ENCODE measurements at regions not wholly inside any gene's neighbourhood (a gene's known extent, or its start where the extent isn't known, plus 50 kb on each side); places are given as distances from the start of the nearest gene placed in this dataset.

DNA sequence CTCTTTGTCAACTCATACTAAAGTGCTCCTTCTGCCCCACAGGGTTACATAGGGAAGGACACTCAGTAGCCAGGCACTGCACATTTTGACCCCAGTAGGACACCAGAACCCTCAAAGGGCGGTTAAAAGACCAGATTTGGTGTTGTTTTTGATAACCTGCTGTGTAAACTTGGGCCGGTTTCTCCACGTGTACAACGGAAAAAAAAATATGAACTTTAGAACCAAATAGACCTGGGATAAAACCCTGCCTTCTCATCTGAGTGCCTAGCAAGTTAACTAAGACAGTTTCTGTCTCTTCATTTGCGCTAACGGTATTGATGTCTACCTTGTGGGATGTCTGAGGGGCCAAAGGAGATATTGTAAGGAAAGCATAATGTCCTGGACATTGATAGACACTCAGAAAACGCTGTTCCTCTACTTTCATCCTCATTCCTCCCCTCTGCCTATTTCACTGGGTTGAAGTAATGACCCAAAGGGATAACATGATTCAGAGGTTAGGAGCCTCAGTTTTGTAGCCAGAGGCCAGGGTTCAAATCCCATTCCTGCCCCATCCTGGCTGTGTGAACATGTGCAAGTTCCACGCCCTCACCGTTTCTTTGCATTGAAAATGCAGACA, 155.9 kb upstream of the LPP start:
- peaks cover 33% of the 10 kb centered on the region for H3K4me1 ChIP-seq
- intact Hi-C loops (cut with micrococcal nuclease; ENCODE audit: unreplicated experiment): no loop called here
- H3K4me3 ChIP-seq (ENCODE audit: low read depth, low read length): no peak overlapping the region
- no peaks in the 10 kb centered on the region for H3K27me3 ChIP-seq (replicated peaks; ENCODE audit: control insufficient read depth, insufficient read depth, low read length)
- Mint-ChIP-seq H3K4me1 (ENCODE audit: low read depth, unreplicated experiment) (peaks cover 35% of the 10 kb centered on the region), H3K27ac (ENCODE audit: unreplicated experiment) (no peak overlapping the region), H3K4me3 (ENCODE audit: unreplicated experiment) (no peak overlapping the region), H3K27me3 (ENCODE audit: insufficient read depth, unreplicated experiment) (no peaks in the 10 kb centered on the region), H3K36me3 (ENCODE audit: insufficient read depth, unreplicated experiment) (no peaks in the 10 kb centered on the region), H3K9me3 (ENCODE audit: unreplicated experiment) (no peaks in the 10 kb centered on the region)
- ChIA-PET CTCF (no interaction called here), POLR2A (no interaction called here)
- BruUV-seq (replicated peaks): no TSS peak
- peak; percentile 45 to 46 for DNase-seq
- H3K9me3 ChIP-seq: no peaks in the 10 kb centered on the region
- no peaks in the 10 kb centered on the region for H3K36me3 ChIP-seq (ENCODE audit: control insufficient read depth, insufficient read depth, low read length)
- TF ChIP-seq, protein P1, sequence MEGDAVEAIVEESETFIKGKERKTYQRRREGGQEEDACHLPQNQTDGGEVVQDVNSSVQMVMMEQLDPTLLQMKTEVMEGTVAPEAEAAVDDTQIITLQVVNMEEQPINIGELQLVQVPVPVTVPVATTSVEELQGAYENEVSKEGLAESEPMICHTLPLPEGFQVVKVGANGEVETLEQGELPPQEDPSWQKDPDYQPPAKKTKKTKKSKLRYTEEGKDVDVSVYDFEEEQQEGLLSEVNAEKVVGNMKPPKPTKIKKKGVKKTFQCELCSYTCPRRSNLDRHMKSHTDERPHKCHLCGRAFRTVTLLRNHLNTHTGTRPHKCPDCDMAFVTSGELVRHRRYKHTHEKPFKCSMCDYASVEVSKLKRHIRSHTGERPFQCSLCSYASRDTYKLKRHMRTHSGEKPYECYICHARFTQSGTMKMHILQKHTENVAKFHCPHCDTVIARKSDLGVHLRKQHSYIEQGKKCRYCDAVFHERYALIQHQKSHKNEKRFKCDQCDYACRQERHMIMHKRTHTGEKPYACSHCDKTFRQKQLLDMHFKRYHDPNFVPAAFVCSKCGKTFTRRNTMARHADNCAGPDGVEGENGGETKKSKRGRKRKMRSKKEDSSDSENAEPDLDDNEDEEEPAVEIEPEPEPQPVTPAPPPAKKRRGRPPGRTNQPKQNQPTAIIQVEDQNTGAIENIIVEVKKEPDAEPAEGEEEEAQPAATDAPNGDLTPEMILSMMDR (IDR thresholded peaks at IDR 0.05; ENCODE audit: insufficient read depth in 1 of 2, low read depth in 1 of 2, low read length in 1 of 2, severe bottlenecking in 1 of 2, unreplicated experiment in 1 of 2): no peak

DNA sequence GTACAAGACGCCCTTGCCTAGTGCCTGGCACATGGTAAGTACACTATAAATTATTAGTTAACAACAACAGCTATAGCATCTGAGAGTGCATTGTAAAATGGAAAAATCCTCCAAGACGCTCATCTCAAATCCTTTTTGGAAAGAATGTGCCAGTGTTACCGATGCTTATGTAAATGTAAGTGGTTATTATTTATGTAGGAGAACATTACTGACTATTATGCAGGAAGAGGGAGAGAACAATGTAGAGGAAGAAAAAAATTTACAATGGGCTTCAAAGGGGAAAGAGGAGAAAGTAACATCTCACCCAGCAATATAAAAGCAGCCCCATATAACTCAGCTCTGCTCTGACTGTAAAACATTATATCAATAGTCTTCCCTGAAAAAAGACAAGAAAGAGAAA, 155.3 kb upstream of the LPP start:
- CTCF ChIA-PET: no interaction called here
- Mint-ChIP-seq H3K27ac (ENCODE audit: unreplicated experiment) (no peak overlapping the region), H3K4me3 (ENCODE audit: unreplicated experiment) (no peak overlapping the region), H3K4me1 (ENCODE audit: low read depth, unreplicated experiment) (peaks cover 39% of the 10 kb centered on the region), H3K9me3 (ENCODE audit: unreplicated experiment) (no peaks in the 10 kb centered on the region), H3K36me3 (ENCODE audit: insufficient read depth, unreplicated experiment) (no peaks in the 10 kb centered on the region), H3K27me3 (ENCODE audit: insufficient read depth, unreplicated experiment) (no peaks in the 10 kb centered on the region)
- POLR2A ChIA-PET: no interaction called here
- Histone ChIP-seq H3K36me3 (ENCODE audit: control insufficient read depth, insufficient read depth, low read length) (no peaks in the 10 kb centered on the region), H3K4me1 (peaks cover 39% of the 10 kb centered on the region), H3K27me3 (replicated peaks; ENCODE audit: control insufficient read depth, insufficient read depth, low read length) (no peaks in the 10 kb centered on the region), H3K9me3 (no peaks in the 10 kb centered on the region), H3K4me3 (ENCODE audit: low read depth, low read length) (no peak overlapping the region)
- intact Hi-C loops (cut with micrococcal nuclease; ENCODE audit: unreplicated experiment): no loop called here
- TF ChIP-seq, protein P1 (IDR thresholded peaks at IDR 0.05; ENCODE audit: insufficient read depth in 1 of 2, low read depth in 1 of 2, low read length in 1 of 2, severe bottlenecking in 1 of 2, unreplicated experiment in 1 of 2): no peak
- DNase-seq: no peak
- no TSS peak for BruUV-seq (replicated peaks)

DNA sequence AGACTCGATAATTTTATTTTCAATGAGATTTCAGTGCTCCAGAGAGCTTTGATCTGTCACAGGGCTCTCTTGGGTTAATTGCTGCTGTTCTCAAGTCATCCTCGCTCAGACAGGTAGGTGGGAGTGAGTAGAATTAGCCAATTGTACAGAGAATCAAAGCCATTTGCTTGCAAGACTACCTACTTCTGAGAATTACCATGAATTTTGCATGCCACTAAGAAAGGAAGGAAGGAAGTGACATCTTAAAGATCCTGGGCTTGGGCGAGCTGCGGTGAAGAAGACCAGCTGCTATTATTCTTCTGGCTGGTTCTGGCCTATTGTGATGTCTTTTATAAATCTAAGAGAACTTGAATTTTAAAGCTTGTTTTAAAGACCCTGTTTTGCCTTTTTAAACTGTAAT, 154.1 kb upstream of the LPP start:
- ChIA-PET POLR2A (no interaction called here), CTCF (no interaction called here)
- no peak overlapping the region for H3K4me3 Mint-ChIP-seq (ENCODE audit: unreplicated experiment)
- H3K9me3 Mint-ChIP-seq (ENCODE audit: unreplicated experiment): no peaks in the 10 kb centered on the region
- no peaks in the 10 kb centered on the region for H3K36me3 Mint-ChIP-seq (ENCODE audit: insufficient read depth, unreplicated experiment)
- no peaks in the 10 kb centered on the region for H3K27me3 Mint-ChIP-seq (ENCODE audit: insufficient read depth, unreplicated experiment)
- DNase-seq: no peak
- no peaks in the 10 kb centered on the region for H3K27me3 ChIP-seq (replicated peaks; ENCODE audit: control insufficient read depth, insufficient read depth, low read length)
- H3K36me3 ChIP-seq (ENCODE audit: control insufficient read depth, insufficient read depth, low read length): no peaks in the 10 kb centered on the region
- H3K27ac Mint-ChIP-seq (ENCODE audit: unreplicated experiment): no peak overlapping the region
- no peaks in the 10 kb centered on the region for H3K9me3 ChIP-seq
- BruUV-seq (replicated peaks): no TSS peak
- intact Hi-C loops (cut with micrococcal nuclease; ENCODE audit: unreplicated experiment): no loop called here
- H3K4me3 ChIP-seq (ENCODE audit: low read depth, low read length): no peak overlapping the region
- H3K4me1 ChIP-seq: peaks cover 51% of the 10 kb centered on the region
- TF ChIP-seq, protein P1 (IDR thresholded peaks at IDR 0.05; ENCODE audit: insufficient read depth in 1 of 2, low read depth in 1 of 2, low read length in 1 of 2, severe bottlenecking in 1 of 2, unreplicated experiment in 1 of 2): no peak
- peaks cover 51% of the 10 kb centered on the region for H3K4me1 Mint-ChIP-seq (ENCODE audit: low read depth, unreplicated experiment)

Measured in Caco-2 (cell line).